Nephron progenitor cell (in vitro differentiated cells): ENCODE measurements at regions not wholly inside any gene's neighbourhood (a gene's known extent, or its start where the extent isn't known, plus 50 kb on each side); places are given as distances from the start of the nearest gene placed in this dataset.

ENCODE experiments used
- DNase-seq: peaks from one replicate; pipeline ENCODE4 v3.0.0; 2021
- H3K27ac Mint-ChIP-seq: 2 replicates; pipeline ENCODE4 v1.8.0; 2021; ENCODE audit warnings: mild to moderate bottlenecking, moderate library complexity, mixed read lengths
- H3K27me3 Mint-ChIP-seq: 2 replicates; pipeline ENCODE4 v1.8.0; 2021; ENCODE audit warnings: mild to moderate bottlenecking, low read depth, mixed read lengths; ENCODE audit not compliant: poor library complexity
- H3K36me3 Mint-ChIP-seq: 2 replicates; pipeline ENCODE4 v1.8.0; 2021; ENCODE audit warnings: low read depth, mixed read lengths
- H3K4me1 Mint-ChIP-seq: 2 replicates; pipeline ENCODE4 v1.8.0; 2021; ENCODE audit warnings: mixed read lengths
- H3K4me3 Mint-ChIP-seq: 2 replicates; pipeline ENCODE4 v1.8.0; 2021; ENCODE audit warnings: mild to moderate bottlenecking, moderate library complexity, mixed read lengths
- H3K9me3 Mint-ChIP-seq: 2 replicates; pipeline ENCODE4 v1.8.0; 2021; ENCODE audit warnings: mild to moderate bottlenecking, moderate library complexity, mixed read lengths
- CTCF ChIP-seq: fragments of 200-600 bp; sonication (generic); IDR thresholded peaks from 2 replicates; pipeline ENCODE4 v1.5.0; 2021; ENCODE audit warnings: antibody characterized with exemption

GRCh38 chr3:94179059-94179458, 116.2 kb downstream of the NSUN3 start:
- H3K9me3 Mint-ChIP-seq, result no peaks in the 10 kb centered on the region

GRCh38 chr3:94183551-94183950, 120.7 kb downstream of the NSUN3 start:
- Mint-ChIP-seq H3K4me1 (peaks cover 8% of the 10 kb centered on the region), H3K4me3 (no peak overlapping the region), H3K36me3 (no peaks in the 10 kb centered on the region), H3K9me3 (no peaks in the 10 kb centered on the region), H3K27ac (no peak overlapping the region), H3K27me3 (no peaks in the 10 kb centered on the region)
- DNase-seq, result no peak
- TF ChIP-seq CTCF, result no peak

More at GRCh38 chr3:94179059-94179458, 116.2 kb downstream of the NSUN3 start:
- Mint-ChIP-seq H3K27ac (peak overlapping the region; percentile 22), H3K4me3 (no peak overlapping the region), H3K4me1 (peaks cover 8% of the 10 kb centered on the region), H3K27me3 (no peaks in the 10 kb centered on the region), H3K36me3 (no peaks in the 10 kb centered on the region)
- TF ChIP-seq CTCF, result no peak
- DNase-seq, result no peak

- H3K4me3 Mint-ChIP-seq, result no peak overlapping the region
- H3K27me3 Mint-ChIP-seq, result no peaks in the 10 kb centered on the region
- no peaks in the 10 kb centered on the region for H3K9me3 Mint-ChIP-seq
- no peak overlapping the region for H3K27ac Mint-ChIP-seq
- no peak for DNase-seq
- no peaks in the 10 kb centered on the region for H3K36me3 Mint-ChIP-seq
- no peak for TF ChIP-seq CTCF
- no peaks in the 10 kb centered on the region for H3K4me1 Mint-ChIP-seq
Measured at GRCh38 chr3:94184781-94185180, 121.9 kb downstream of the NSUN3 start.

GRCh38 chr3:94185753-94186152, 122.9 kb downstream of the NSUN3 start:
- no peaks in the 10 kb centered on the region for H3K9me3 Mint-ChIP-seq
- no peak for DNase-seq
- H3K4me3 Mint-ChIP-seq, result no peak overlapping the region
- no peaks in the 10 kb centered on the region for H3K36me3 Mint-ChIP-seq
- no peak overlapping the region for H3K27ac Mint-ChIP-seq
- H3K4me1 Mint-ChIP-seq, result no peaks in the 10 kb centered on the region
- no peak for TF ChIP-seq CTCF
- no peaks in the 10 kb centered on the region for H3K27me3 Mint-ChIP-seq

- no peak for TF ChIP-seq CTCF
Measured at GRCh38 chr3:94187697-94188096, 124.8 kb downstream of the NSUN3 start.

GRCh38 chr3:94195381-94195780, 132.5 kb downstream of the NSUN3 start:
- Mint-ChIP-seq H3K27ac (no peak overlapping the region), H3K9me3 (peaks cover 33% of the 10 kb centered on the region), H3K4me1 (no peaks in the 10 kb centered on the region), H3K36me3 (no peaks in the 10 kb centered on the region), H3K4me3 (no peak overlapping the region), H3K27me3 (no peaks in the 10 kb centered on the region)
- TF ChIP-seq CTCF, result no peak
- DNase-seq, result no peak

More at GRCh38 chr3:94187697-94188096, 124.8 kb downstream of the NSUN3 start:
- Mint-ChIP-seq H3K27me3 (no peaks in the 10 kb centered on the region), H3K4me1 (no peaks in the 10 kb centered on the region), H3K27ac (no peak overlapping the region), H3K36me3 (no peaks in the 10 kb centered on the region), H3K9me3 (no peaks in the 10 kb centered on the region), H3K4me3 (no peak overlapping the region)
- no peak for DNase-seq
